Prostate gland (tissue), 2 donors: ENCODE measurements at regions not wholly inside any gene's neighbourhood (a gene's known extent, or its start where the extent isn't known, plus 50 kb on each side); places are given as distances from the start of the nearest gene placed in this dataset.

Experiments
- CTCF ChIP-seq, 4 experiments: fragments of 200-600 bp in 2 of 4; fragments of 450-650 bp in 2 of 4; sonication (generic) in 2 of 4; IDR thresholded peaks; 1 replicate in 3 of 4; 2 replicates in 1 of 4; pipeline ENCODE4 v1.5.1; 2016 to 2019; ENCODE audit warnings: antibody characterized with exemption in 4 of 4, mild to moderate bottlenecking in 2 of 4, moderate library complexity in 2 of 4
- POLR2A ChIP-seq: fragments of 450-650 bp; IDR thresholded peaks from one replicate; pipeline ENCODE4 v1.6.1; 2016; ENCODE audit warnings: antibody characterized with exemption, mild to moderate bottlenecking
- POLR2AphosphoS5 ChIP-seq: sonication (generic); formaldehyde crosslinking; IDR thresholded peaks from one replicate; pipeline ENCODE4 v1.6.1; 2017; ENCODE audit warnings: antibody characterized with exemption

- TF ChIP-seq CTCF (IDR thresholded peaks at IDR 0.05) = no peak
- no peak for TF ChIP-seq POLR2A
- TF ChIP-seq POLR2AphosphoS5 = no peak
Measured at GRCh38 chr3:18964640-18965039, 183.7 kb upstream of the KCNH8 start.
